Colonic mucosa (tissue), 4 donors: ENCODE measurements at regions not wholly inside any gene's neighbourhood (a gene's known extent, or its start where the extent isn't known, plus 50 kb on each side); places are given as distances from the start of the nearest gene placed in this dataset.
"Not testable (repeated sequence)": the region's sequence is repeated elsewhere in the genome, so short reads cannot be mapped to it uniquely, and the experiment has no call there.

Experiments
- DNase-seq: peaks from one replicate; pipeline ENCODE4 v3.0.0-alpha.2; 2020
- H3K27ac ChIP-seq: fragments of 200-600 bp; one replicate; pipeline ENCODE4 v1.8.0; 2021
- H3K27me3 ChIP-seq: fragments of 200-600 bp; one replicate; pipeline ENCODE4 v1.8.0; 2021
- H3K36me3 ChIP-seq: fragments of 200-600 bp; one replicate; pipeline ENCODE4 v1.8.0; 2021
- H3K4me1 ChIP-seq: fragments of 200-600 bp; one replicate; pipeline ENCODE4 v1.8.0; 2021; ENCODE audit warnings: mild to moderate bottlenecking
- H3K4me3 ChIP-seq: fragments of 200-600 bp; one replicate; pipeline ENCODE4 v1.8.0; 2021
- H3K9ac ChIP-seq, 2 donors: one replicate each; pipeline ENCODE4 v1.7.0; 2013; ENCODE audit warnings: control low read depth in 2 of 2, low read depth in 2 of 2, low read length in 2 of 2
- H3K9me3 ChIP-seq: fragments of 200-600 bp; one replicate; pipeline ENCODE4 v1.8.0; 2021
- intact Hi-C: fragments of 100-400 bp; cut with DNase I; formaldehyde crosslinking; loops from one replicate; pipeline ENCODE4 v1.14.1; 2022
- TF ChIP-seq, protein P1 (sequence below): fragments of 200-600 bp; IDR thresholded peaks from one replicate; pipeline ENCODE4 v1.8.0; 2022; ENCODE audit warnings: antibody characterized with exemption, mild to moderate bottlenecking
- donor health status: healthy.
- donor health status: DM: no; HTN: no; CAD: no.
- donor health status: DM: no; HTN: no; CAD: no.

DNA sequence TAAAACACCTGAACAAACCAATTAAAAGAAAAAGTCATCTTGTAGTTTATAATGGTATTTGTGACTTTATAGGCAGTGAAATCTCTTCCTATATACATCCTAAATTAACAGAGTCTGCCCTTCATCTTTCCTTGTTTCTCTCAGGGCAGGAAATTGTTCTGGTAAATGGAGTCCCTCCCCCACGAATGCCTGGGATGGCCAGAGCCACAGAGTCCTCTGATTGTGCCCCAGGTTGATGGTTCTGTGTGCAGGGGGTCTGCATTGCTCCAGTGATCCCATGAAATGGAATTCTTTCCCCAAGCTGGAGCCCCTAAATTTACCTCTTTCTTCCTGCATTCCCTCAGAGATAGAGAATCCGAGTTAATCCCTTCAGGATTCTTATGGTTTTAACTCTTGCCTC is 155.5 kb downstream of the MTX2 start:
- no peaks in the 10 kb centered on the region for H3K4me1 ChIP-seq
- H3K27ac ChIP-seq, result no peak overlapping the region
- intact Hi-C loops, result no loop called here

DNA sequence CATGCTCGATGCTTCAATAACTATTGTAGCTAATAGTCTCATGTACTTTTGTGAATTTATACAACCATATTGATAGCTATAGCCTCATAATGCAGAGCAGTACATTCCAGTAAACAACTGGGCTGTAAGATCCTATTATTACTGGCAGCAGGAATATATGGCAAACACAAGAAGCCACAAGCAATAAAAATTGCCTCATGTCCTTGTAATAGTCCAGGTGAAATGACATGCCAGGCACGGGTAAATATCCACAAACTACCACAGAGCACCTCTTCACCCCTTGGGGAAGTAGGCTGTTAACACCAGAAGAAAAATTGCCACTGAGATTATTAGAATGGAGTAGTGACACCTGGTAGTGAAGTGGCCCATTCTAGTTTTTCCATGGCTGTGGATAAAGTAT is 158.3 kb downstream of the MTX2 start:
- intact Hi-C loops, result no loop called here
- TF ChIP-seq, protein P1, sequence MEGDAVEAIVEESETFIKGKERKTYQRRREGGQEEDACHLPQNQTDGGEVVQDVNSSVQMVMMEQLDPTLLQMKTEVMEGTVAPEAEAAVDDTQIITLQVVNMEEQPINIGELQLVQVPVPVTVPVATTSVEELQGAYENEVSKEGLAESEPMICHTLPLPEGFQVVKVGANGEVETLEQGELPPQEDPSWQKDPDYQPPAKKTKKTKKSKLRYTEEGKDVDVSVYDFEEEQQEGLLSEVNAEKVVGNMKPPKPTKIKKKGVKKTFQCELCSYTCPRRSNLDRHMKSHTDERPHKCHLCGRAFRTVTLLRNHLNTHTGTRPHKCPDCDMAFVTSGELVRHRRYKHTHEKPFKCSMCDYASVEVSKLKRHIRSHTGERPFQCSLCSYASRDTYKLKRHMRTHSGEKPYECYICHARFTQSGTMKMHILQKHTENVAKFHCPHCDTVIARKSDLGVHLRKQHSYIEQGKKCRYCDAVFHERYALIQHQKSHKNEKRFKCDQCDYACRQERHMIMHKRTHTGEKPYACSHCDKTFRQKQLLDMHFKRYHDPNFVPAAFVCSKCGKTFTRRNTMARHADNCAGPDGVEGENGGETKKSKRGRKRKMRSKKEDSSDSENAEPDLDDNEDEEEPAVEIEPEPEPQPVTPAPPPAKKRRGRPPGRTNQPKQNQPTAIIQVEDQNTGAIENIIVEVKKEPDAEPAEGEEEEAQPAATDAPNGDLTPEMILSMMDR, result no peak
- H3K4me1 ChIP-seq, result no peaks in the 10 kb centered on the region
- H3K9me3 ChIP-seq, result no peaks in the 10 kb centered on the region
- no peak overlapping the region for H3K4me3 ChIP-seq
- H3K27ac ChIP-seq, result no peak overlapping the region
- no peaks in the 10 kb centered on the region for H3K27me3 ChIP-seq
- H3K36me3 ChIP-seq, result no peaks in the 10 kb centered on the region
- no peak overlapping the region for H3K9ac ChIP-seq
- no peak for DNase-seq

More for the DNA sequence above, 155.5 kb downstream of the MTX2 start:
- no peaks in the 10 kb centered on the region for H3K36me3 ChIP-seq
- TF ChIP-seq, protein P1, result no peak
- no peaks in the 10 kb centered on the region for H3K9me3 ChIP-seq
- DNase-seq, result no peak
- no peaks in the 10 kb centered on the region for H3K27me3 ChIP-seq
- no peak overlapping the region for H3K9ac ChIP-seq
- H3K4me3 ChIP-seq, result no peak overlapping the region

DNA sequence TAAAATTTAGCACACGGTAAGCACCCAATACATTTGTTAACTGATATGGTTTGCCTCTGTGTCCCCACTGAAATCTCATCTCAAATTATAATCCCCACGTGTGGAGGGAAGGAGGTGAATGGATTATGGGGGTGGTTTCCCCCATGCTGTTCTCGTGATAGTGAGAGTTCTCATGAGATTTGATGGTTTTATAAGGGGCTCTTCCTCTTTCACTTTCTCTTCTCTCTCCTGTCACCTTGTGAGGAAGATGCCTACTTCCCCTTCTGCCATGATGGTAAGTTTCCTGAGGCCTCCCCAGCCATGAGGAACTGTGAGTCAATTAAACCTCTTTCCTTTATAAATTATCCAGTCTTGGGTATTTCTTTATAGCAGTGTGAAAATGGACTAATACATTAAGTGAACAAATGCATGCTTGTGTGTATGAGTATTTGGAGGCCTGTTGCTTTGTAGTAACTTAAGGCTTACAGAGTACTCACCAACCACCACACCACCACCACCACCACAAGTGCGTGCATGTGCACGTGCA is 159.8 kb downstream of the MTX2 start:
- H3K4me1 ChIP-seq, H3K27ac ChIP-seq, H3K4me3 ChIP-seq, H3K36me3 ChIP-seq, H3K9ac ChIP-seq, H3K27me3 ChIP-seq, intact Hi-C loops, H3K9me3 ChIP-seq, DNase-seq: not testable (repeated sequence)

DNA sequence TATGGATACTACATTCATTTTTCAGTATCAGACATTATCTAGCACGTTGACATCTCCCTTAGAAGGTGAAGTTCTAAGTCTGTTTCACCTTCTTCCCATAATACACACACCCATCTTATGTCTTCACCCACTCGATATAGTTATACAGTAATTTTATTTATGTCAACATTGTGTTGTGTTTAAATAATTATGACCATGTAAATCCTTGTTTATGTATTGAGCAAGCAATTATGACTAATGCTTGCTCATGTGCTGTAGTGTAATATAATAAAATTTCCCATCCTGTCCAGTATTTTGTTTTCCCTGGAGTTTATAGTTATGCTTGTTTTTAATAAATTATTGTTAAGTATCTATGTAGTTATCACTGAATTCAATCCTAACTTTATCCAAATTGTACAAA is 163.2 kb downstream of the MTX2 start:
- no peak for DNase-seq
- Histone ChIP-seq H3K36me3 (no peaks in the 10 kb centered on the region), H3K27ac (no peak overlapping the region), H3K9ac (no peak overlapping the region), H3K27me3 (no peaks in the 10 kb centered on the region), H3K9me3 (no peaks in the 10 kb centered on the region), H3K4me3 (no peak overlapping the region), H3K4me1 (no peaks in the 10 kb centered on the region)
- TF ChIP-seq, protein P1, result no peak
- intact Hi-C loops, result no loop called here

DNA sequence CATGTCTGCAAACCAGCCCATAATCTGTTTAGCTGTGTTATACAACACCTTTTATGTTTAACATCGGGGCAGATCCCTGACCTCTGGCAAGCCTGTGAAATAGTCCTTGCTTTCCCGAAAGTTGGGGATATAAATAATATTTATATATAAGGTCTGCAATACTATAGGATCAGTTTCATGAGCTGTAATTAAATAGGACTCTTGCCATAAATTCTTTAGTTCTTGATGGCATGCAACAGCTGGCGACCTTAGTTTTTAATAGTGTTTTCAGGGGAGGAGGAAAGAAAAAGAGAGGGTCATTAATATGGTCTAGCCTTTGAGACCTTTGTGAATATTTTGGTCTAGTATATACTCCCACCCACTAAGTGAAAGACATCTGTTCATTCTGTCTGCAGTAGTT is 166.5 kb downstream of the MTX2 start:
- DNase-seq, result no peak
- no peaks in the 10 kb centered on the region for H3K9me3 ChIP-seq
- intact Hi-C loops, result no loop called here
- H3K36me3 ChIP-seq, result no peaks in the 10 kb centered on the region
- H3K9ac ChIP-seq, result no peak overlapping the region
- no peaks in the 10 kb centered on the region for H3K4me1 ChIP-seq
- no peak overlapping the region for H3K4me3 ChIP-seq
- H3K27ac ChIP-seq, result no peak overlapping the region
- no peaks in the 10 kb centered on the region for H3K27me3 ChIP-seq
- TF ChIP-seq, protein P1, result no peak

DNA sequence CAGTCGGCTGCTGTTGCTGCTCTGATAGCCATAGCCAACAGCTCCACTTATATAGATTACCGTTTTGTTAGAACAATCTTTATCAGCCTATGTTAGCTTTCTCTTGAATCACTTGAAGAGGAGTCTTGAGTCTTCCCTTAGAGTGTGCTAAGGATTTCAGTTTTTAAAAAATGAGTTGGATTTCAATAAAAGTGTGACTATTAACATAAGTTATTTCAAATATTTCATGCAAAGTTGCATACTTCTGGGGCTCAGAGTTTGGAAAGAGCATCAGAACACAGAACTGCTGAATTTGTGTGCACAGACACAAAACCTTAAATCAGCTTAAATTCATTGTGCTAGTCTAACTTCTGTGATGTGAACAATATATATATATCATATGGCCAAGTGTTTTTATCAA is 174.7 kb downstream of the MTX2 start:
- Histone ChIP-seq H3K9me3 (no peaks in the 10 kb centered on the region), H3K4me1 (no peaks in the 10 kb centered on the region), H3K4me3 (no peak overlapping the region), H3K27ac (no peak overlapping the region), H3K36me3 (no peaks in the 10 kb centered on the region), H3K9ac (no peak overlapping the region), H3K27me3 (no peaks in the 10 kb centered on the region)
- TF ChIP-seq, protein P1, result no peak
- intact Hi-C loops, result no loop called here
- no peak for DNase-seq
